ENCODE measurements at regions not wholly inside any gene's neighbourhood (a gene's known extent, or its start where the extent isn't known, plus 50 kb on each side); places are given as distances from the start of the nearest gene placed in this dataset.
A peak's percentile ranks its signal among the peaks of the same experiment; 100 is the strongest.

DNA sequence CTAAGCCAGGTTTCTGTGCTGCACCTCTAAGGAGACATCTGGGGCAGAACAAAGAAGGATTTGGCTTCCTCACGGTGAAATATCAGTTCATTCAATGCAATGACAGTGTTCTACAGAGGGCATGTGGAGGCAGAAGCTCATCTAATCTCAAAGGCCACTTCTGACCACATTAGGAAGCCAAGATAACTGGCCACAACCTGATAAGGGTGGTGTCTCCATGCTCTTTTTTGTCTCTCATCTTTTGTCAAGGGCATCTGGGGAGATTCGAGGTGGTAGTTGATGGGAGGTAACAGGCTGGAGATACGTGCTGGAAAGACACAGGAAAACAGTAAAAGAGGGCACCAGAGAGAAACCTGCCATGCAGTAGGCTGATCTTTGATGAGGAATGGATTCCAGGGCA lies 303.9 kb downstream of the LRATD1 start:
- H3K27ac ChIP-seq (ENCODE audit: low read depth, low read length): no peak overlapping the region
- H3K4me3 ChIP-seq (ENCODE audit: low read depth, low read length): no peak overlapping the region
- H3K9ac ChIP-seq (ENCODE audit: low read length): peak overlapping the region; percentile 48
- no peaks in the 10 kb centered on the region for H3K36me3 ChIP-seq (ENCODE audit: control insufficient read depth, insufficient read depth, low read length)
- no peaks in the 10 kb centered on the region for H3K27me3 ChIP-seq (ENCODE audit: control insufficient read depth, insufficient read depth, low read length)
- peaks cover 11% of the 10 kb centered on the region for H3K9me3 ChIP-seq (ENCODE audit: control insufficient read depth, insufficient read depth, low read depth, low read length)
- no peaks in the 10 kb centered on the region for H3K4me1 ChIP-seq (ENCODE audit: control insufficient read depth, insufficient read depth, low read length)

DNA sequence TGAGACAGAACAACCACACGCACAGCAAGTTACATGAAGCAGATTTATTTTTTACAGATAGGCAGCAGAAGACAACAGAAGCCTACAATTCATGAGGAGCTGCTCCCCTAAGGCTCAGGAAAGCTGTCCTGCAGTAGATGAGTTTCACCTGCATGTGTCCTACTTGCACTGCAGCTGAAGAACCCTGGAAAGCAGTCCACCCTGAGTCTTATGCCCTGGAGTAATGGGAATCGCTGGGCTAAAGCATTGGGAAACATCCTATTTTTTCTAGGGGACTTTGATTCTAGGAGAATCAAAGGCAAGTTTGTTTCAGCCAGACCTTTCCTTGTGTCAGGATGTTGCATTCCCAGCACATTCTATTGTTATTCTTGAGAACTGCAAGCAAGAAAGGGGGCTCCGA lies 304.8 kb downstream of the LRATD1 start:
- H3K9ac ChIP-seq (ENCODE audit: low read length): no peak overlapping the region
- no peaks in the 10 kb centered on the region for H3K4me1 ChIP-seq (ENCODE audit: control insufficient read depth, insufficient read depth, low read length)
- H3K4me3 ChIP-seq (ENCODE audit: low read depth, low read length): no peak overlapping the region
- H3K36me3 ChIP-seq (ENCODE audit: control insufficient read depth, insufficient read depth, low read length): no peaks in the 10 kb centered on the region
- H3K27ac ChIP-seq (ENCODE audit: low read depth, low read length): no peak overlapping the region
- peaks cover 11% of the 10 kb centered on the region for H3K9me3 ChIP-seq (ENCODE audit: control insufficient read depth, insufficient read depth, low read depth, low read length)
- H3K27me3 ChIP-seq (ENCODE audit: control insufficient read depth, insufficient read depth, low read length): no peaks in the 10 kb centered on the region

DNA sequence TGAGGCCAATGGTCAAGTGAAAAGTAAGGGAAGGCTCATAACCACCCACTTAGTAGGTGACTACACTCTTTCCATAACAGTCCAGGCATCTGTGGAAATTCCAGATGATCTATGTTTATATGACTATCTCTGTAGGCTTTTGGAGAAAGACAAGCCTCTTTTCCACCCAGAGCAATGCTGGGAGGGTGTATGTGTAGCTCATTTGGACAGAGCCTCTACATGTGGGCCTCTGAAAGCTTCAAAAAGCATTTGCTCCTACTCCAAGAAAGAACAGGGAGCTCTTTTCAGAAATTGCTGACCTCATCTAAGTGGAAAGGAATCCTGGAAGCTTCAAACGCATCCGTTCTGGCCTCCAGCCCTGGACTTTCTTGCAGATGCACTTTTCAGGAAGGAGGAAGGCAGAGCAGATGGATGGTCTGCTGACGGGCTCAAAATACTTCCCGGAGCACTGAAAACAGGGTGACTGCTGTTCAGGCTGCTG lies 308.7 kb downstream of the LRATD1 start:
- Histone ChIP-seq H3K4me3 (ENCODE audit: low read depth, low read length) (no peak overlapping the region), H3K27me3 (ENCODE audit: control insufficient read depth, insufficient read depth, low read length) (no peaks in the 10 kb centered on the region), H3K9me3 (ENCODE audit: control insufficient read depth, insufficient read depth, low read depth, low read length) (peaks cover 11% of the 10 kb centered on the region), H3K36me3 (ENCODE audit: control insufficient read depth, insufficient read depth, low read length) (no peaks in the 10 kb centered on the region), H3K9ac (ENCODE audit: low read length) (no peak overlapping the region), H3K27ac (ENCODE audit: low read depth, low read length) (no peak overlapping the region), H3K4me1 (ENCODE audit: control insufficient read depth, insufficient read depth, low read length) (no peaks in the 10 kb centered on the region)

DNA sequence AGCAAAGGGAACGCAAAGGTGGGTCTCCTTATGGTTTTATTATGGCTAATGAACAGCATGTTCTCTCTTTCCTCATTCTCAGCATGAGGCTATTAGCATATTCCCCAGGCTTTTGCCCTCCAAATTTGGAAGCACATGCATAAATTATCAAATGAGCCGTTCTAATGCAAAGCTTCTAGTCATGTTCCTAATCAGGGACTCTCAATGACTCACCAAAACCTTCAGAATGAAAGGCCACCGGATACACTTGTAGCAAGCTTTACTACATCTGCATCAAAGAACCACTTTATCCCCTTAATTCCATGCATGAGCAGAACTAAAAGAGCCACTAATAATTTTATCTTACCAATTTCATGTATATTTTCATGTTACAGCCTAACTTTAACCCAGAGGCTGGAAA lies 310.5 kb downstream of the LRATD1 start:
- Histone ChIP-seq H3K9me3 (ENCODE audit: control insufficient read depth, insufficient read depth, low read depth, low read length) (peaks cover 5% of the 10 kb centered on the region; the same call in 1 of the 2 replicates), H3K27me3 (ENCODE audit: control insufficient read depth, insufficient read depth, low read length) (no peaks in the 10 kb centered on the region), H3K27ac (ENCODE audit: low read depth, low read length) (no peak overlapping the region), H3K4me1 (ENCODE audit: control insufficient read depth, insufficient read depth, low read length) (no peaks in the 10 kb centered on the region), H3K4me3 (ENCODE audit: low read depth, low read length) (no peak overlapping the region), H3K9ac (ENCODE audit: low read length) (no peak overlapping the region), H3K36me3 (ENCODE audit: control insufficient read depth, insufficient read depth, low read length) (no peaks in the 10 kb centered on the region)

GRCh38 chr2:14944562-14945346 lies 312.2 kb downstream of the LRATD1 start:
- H3K4me3 ChIP-seq (ENCODE audit: low read depth, low read length): no peak overlapping the region
- no peaks in the 10 kb centered on the region for H3K4me1 ChIP-seq (ENCODE audit: control insufficient read depth, insufficient read depth, low read length)
- H3K9ac ChIP-seq (ENCODE audit: low read length): no peak overlapping the region
- no peaks in the 10 kb centered on the region for H3K27me3 ChIP-seq (ENCODE audit: control insufficient read depth, insufficient read depth, low read length)
- H3K27ac ChIP-seq (ENCODE audit: low read depth, low read length): no peak overlapping the region
- H3K9me3 ChIP-seq (ENCODE audit: control insufficient read depth, insufficient read depth, low read depth, low read length): no peaks in the 10 kb centered on the region
- H3K36me3 ChIP-seq (ENCODE audit: control insufficient read depth, insufficient read depth, low read length): no peaks in the 10 kb centered on the region

DNA sequence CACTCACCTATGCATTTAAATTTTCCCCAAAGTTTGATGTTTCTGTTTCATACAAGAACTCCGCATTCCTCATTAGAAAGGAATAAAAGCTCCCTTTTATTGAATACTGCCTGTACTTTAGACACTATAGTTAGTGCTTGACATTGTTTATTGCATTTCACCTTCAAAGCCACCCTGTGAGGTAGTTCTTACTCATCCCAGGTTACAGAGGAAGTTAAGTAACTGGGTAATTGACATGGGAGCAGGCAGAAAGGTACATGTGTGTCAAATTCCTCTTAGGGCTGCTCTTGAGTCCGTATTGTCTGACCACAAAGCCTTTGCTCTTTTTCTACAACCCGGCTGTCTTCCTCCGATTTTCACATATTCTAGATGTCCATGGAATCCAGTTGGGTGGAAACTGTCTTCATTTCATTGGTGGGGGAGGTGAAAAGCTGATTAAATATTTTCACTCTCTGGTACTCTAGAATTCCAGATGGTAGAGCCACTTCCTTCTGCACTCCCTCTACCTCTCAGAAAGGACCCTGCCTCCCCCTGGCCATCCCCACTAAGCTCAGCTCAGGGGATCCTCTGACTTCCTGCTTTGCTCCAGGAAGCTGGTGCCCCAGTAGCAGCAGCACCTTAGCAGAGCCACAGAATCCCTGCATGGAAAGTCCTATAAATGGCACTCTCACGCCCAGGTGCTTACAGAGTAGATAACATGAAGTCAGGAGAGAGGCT lies 319.2 kb downstream of the LRATD1 start:
- H3K27me3 ChIP-seq (ENCODE audit: control insufficient read depth, insufficient read depth, low read length): no peaks in the 10 kb centered on the region
- H3K4me1 ChIP-seq (ENCODE audit: control insufficient read depth, insufficient read depth, low read length): no peaks in the 10 kb centered on the region
- no peaks in the 10 kb centered on the region for H3K9me3 ChIP-seq (ENCODE audit: control insufficient read depth, insufficient read depth, low read depth, low read length)
- no peak overlapping the region for H3K27ac ChIP-seq (ENCODE audit: low read depth, low read length)
- H3K9ac ChIP-seq (ENCODE audit: low read length): no peak overlapping the region
- H3K36me3 ChIP-seq (ENCODE audit: control insufficient read depth, insufficient read depth, low read length): no peaks in the 10 kb centered on the region
- H3K4me3 ChIP-seq (ENCODE audit: low read depth, low read length): no peak overlapping the region

GRCh38 chr2:14952400-14952963 lies 320.0 kb downstream of the LRATD1 start:
- Histone ChIP-seq H3K27me3 (ENCODE audit: control insufficient read depth, insufficient read depth, low read length) (no peaks in the 10 kb centered on the region), H3K4me3 (ENCODE audit: low read depth, low read length) (no peak overlapping the region), H3K27ac (ENCODE audit: low read depth, low read length) (no peak overlapping the region), H3K9ac (ENCODE audit: low read length) (no peak overlapping the region), H3K4me1 (ENCODE audit: control insufficient read depth, insufficient read depth, low read length) (no peaks in the 10 kb centered on the region), H3K36me3 (ENCODE audit: control insufficient read depth, insufficient read depth, low read length) (no peaks in the 10 kb centered on the region), H3K9me3 (ENCODE audit: control insufficient read depth, insufficient read depth, low read depth, low read length) (peaks cover 1% of the 10 kb centered on the region; the same call in 1 of the 2 replicates)

DNA sequence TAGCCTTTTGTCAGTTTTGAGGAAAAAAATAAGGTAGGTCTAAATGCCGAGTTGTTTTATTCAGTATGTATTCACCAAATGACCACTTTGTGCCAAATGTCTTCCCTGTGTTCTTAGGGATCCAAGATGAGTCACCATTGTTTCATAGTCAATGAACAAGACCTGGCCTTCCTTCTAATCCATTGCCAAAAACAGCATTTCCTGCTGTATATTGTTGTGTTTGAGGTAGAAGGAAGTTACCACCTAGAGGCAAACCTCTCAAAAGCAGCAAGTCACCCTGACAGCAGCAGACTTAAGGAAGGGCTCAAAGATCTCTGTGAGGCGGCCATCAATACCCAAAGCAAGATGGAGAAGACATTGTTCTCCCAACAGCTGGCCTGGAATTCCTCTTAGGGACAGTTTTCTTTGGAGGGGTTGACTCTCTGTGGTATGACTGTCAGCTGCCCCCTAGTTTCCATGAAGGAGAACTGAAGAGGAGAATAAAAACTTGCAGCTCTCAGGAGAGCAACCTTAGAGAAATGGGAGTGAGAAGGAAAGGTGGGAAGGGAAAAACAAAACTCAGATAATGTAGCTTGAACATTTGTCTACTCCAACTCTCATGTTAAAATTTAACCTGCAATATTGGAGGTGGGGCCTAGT lies 328.3 kb downstream of the LRATD1 start:
- peaks cover 3% of the 10 kb centered on the region; the same call in 1 of the 2 replicates for H3K9me3 ChIP-seq (ENCODE audit: control insufficient read depth, insufficient read depth, low read depth, low read length)
- H3K4me3 ChIP-seq (ENCODE audit: low read depth, low read length): no peak overlapping the region
- no peaks in the 10 kb centered on the region for H3K27me3 ChIP-seq (ENCODE audit: control insufficient read depth, insufficient read depth, low read length)
- H3K27ac ChIP-seq (ENCODE audit: low read depth, low read length): no peak overlapping the region
- no peaks in the 10 kb centered on the region for H3K4me1 ChIP-seq (ENCODE audit: control insufficient read depth, insufficient read depth, low read length)
- H3K9ac ChIP-seq (ENCODE audit: low read length): no peak overlapping the region
- H3K36me3 ChIP-seq (ENCODE audit: control insufficient read depth, insufficient read depth, low read length): no peaks in the 10 kb centered on the region

DNA sequence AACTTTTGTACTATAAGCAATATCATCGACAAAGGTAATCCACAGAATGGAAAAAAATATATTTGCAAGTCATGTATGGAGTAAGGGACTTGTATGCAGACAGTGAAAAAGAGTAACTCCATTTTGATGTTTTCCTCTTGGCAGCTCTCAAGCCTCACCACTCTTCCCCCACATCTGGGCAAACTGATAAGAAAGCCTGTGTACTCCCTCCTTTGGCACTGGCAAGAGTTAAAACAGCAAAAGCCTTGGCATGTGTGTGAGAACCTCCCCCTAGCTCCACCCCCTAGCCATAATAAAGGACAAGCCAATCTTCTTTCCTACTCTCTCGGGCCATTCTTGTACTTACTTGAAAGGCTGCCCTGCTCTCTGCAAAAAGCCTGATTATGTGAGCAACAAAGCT lies 335.2 kb downstream of the LRATD1 start:
- H3K27me3 ChIP-seq (ENCODE audit: control insufficient read depth, insufficient read depth, low read length): no peaks in the 10 kb centered on the region
- H3K27ac ChIP-seq (ENCODE audit: low read depth, low read length): no peak overlapping the region
- H3K4me3 ChIP-seq (ENCODE audit: low read depth, low read length): no peak overlapping the region
- H3K4me1 ChIP-seq (ENCODE audit: control insufficient read depth, insufficient read depth, low read length): no peaks in the 10 kb centered on the region
- H3K9me3 ChIP-seq (ENCODE audit: control insufficient read depth, insufficient read depth, low read depth, low read length): no peaks in the 10 kb centered on the region
- no peaks in the 10 kb centered on the region for H3K36me3 ChIP-seq (ENCODE audit: control insufficient read depth, insufficient read depth, low read length)
- H3K9ac ChIP-seq (ENCODE audit: low read length): no peak overlapping the region

DNA sequence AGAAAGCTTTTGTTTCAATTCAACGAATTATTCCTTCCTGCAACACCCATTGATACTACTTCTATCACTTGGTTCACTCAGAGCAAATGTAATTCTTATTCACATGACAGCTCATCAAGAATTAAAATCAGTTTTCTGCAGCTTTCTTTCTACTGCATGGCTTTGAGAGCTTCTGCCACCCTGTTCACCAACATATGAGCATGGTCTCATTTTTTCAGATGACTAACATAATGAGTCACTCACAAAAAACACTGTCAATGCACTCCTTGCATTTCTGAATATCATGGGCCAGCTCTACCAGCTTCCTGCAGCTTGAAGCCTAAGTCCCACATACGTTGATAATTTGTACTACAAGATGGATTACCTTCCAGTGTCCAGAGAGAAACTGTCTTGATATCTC lies 342.9 kb downstream of the LRATD1 start:
- H3K9me3 ChIP-seq (ENCODE audit: control insufficient read depth, insufficient read depth, low read depth, low read length): no peaks in the 10 kb centered on the region

GRCh38 chr2:14977021-14977420 lies 344.5 kb downstream of the LRATD1 start:
- H3K27me3 ChIP-seq (ENCODE audit: control insufficient read depth, insufficient read depth, low read length): no peaks in the 10 kb centered on the region
- no peaks in the 10 kb centered on the region for H3K36me3 ChIP-seq (ENCODE audit: control insufficient read depth, insufficient read depth, low read length)
- H3K27ac ChIP-seq (ENCODE audit: low read depth, low read length): no peak overlapping the region
- no peak overlapping the region for H3K9ac ChIP-seq (ENCODE audit: low read length)
- H3K9me3 ChIP-seq (ENCODE audit: control insufficient read depth, insufficient read depth, low read depth, low read length): no peaks in the 10 kb centered on the region
- no peak overlapping the region for H3K4me3 ChIP-seq (ENCODE audit: low read depth, low read length)
- H3K4me1 ChIP-seq (ENCODE audit: control insufficient read depth, insufficient read depth, low read length): no peaks in the 10 kb centered on the region

More for the DNA sequence above, 342.9 kb downstream of the LRATD1 start:
- Histone ChIP-seq H3K27ac (ENCODE audit: low read depth, low read length) (no peak overlapping the region), H3K4me3 (ENCODE audit: low read depth, low read length) (no peak overlapping the region), H3K9ac (ENCODE audit: low read length) (no peak overlapping the region), H3K4me1 (ENCODE audit: control insufficient read depth, insufficient read depth, low read length) (no peaks in the 10 kb centered on the region), H3K36me3 (ENCODE audit: control insufficient read depth, insufficient read depth, low read length) (no peaks in the 10 kb centered on the region), H3K27me3 (ENCODE audit: control insufficient read depth, insufficient read depth, low read length) (no peaks in the 10 kb centered on the region)
